Motor neuron (in vitro differentiated cells): ENCODE measurements at regions not wholly inside any gene's neighbourhood (a gene's known extent, or its start where the extent isn't known, plus 50 kb on each side); places are given as distances from the start of the nearest gene placed in this dataset.
"Not testable (repeated sequence)": the region's sequence is repeated elsewhere in the genome, so short reads cannot be mapped to it uniquely, and the experiment has no call there.

Source experiments
- ATAC-seq, 8 experiments: fragments of 200-7000 bp; cut with Tn5 transposase; replicated peaks in 6 of 8; 2 replicates each; pipeline ENCODE4 v1.8.0; 2021; ENCODE audit warnings: mild to moderate bottlenecking in 8 of 8, moderate library complexity in 8 of 8
- H3K27ac ChIP-seq, 2 donors: fragments of 250-450 bp; sonication (Bioruptor Pico); 2 replicates each; pipeline ENCODE4 v1.9.0; 2021; ENCODE audit warnings: antibody characterized with exemption in 2 of 2, mild to moderate bottlenecking in 2 of 2, moderate library complexity in 1 of 2
- H3K4me1 ChIP-seq, 2 donors: fragments of 250-450 bp; sonication (Bioruptor Pico); replicated peaks in 1 of 2; 2 replicates each; pipeline ENCODE4 v1.6.1; 2021; ENCODE audit warnings: antibody characterized with exemption in 2 of 2, mild to moderate bottlenecking in 2 of 2, moderate library complexity in 1 of 2
- H3K4me3 ChIP-seq, 5 donors: fragments of 250-450 bp; sonication (Bioruptor Pico); 2 replicates each; pipeline ENCODE4 v1.9.0; 2021; ENCODE audit warnings: antibody characterized with exemption in 5 of 5, mild to moderate bottlenecking in 5 of 5, moderate library complexity in 4 of 5
- WGBS, 10 experiments: fragments of 450-650 bp; shearing (Covaris generic); methylation state at CpG; one replicate each; pipeline ENCODE4 v1.0.0; 2022; 5-methylcytosine and 5-hydroxymethylcytosine counted together
- in situ Hi-C, 9 experiments: fragments of 400-800 bp; cut with MboI; loops; one replicate each; pipeline ENCODE4 v1.15.0; 2021; ENCODE audit warnings: low sequenced_read_pairs in 9 of 9, low pct_unique_long_range_greater_than_20kb in 2 of 9; ENCODE audit not compliant: unreplicated experiment in 9 of 9

GRCh38 chr9:85108746-85109145 is 439.2 kb downstream of the NTRK2 start:
- Histone ChIP-seq H3K27ac (no peak overlapping the region), H3K4me3 (no peak overlapping the region), H3K4me1 (peaks cover 0 to 3% of the 10 kb centered on the region in 2 donors)
- peak in 4 of 8 experiments; percentile 42 to 99 (median 56) for ATAC-seq
- in situ Hi-C loops = no loop called here

- no peak for ATAC-seq
- Histone ChIP-seq H3K4me1 (peaks cover 0 to 3% of the 10 kb centered on the region in 2 donors), H3K27ac (no peak overlapping the region), H3K4me3 (no peak overlapping the region)
- in situ Hi-C loops = no loop called here
- 40 to 100% (median 83%) methylated on average over 1 to 6 of the region's 6 CpGs; no CpG with 5 or more reads in 1 of the 10 experiments for WGBS, 10 experiments
These were observed 438.7 kb downstream of the NTRK2 start for GRCh38 chr9:85108229-85108628.

DNA sequence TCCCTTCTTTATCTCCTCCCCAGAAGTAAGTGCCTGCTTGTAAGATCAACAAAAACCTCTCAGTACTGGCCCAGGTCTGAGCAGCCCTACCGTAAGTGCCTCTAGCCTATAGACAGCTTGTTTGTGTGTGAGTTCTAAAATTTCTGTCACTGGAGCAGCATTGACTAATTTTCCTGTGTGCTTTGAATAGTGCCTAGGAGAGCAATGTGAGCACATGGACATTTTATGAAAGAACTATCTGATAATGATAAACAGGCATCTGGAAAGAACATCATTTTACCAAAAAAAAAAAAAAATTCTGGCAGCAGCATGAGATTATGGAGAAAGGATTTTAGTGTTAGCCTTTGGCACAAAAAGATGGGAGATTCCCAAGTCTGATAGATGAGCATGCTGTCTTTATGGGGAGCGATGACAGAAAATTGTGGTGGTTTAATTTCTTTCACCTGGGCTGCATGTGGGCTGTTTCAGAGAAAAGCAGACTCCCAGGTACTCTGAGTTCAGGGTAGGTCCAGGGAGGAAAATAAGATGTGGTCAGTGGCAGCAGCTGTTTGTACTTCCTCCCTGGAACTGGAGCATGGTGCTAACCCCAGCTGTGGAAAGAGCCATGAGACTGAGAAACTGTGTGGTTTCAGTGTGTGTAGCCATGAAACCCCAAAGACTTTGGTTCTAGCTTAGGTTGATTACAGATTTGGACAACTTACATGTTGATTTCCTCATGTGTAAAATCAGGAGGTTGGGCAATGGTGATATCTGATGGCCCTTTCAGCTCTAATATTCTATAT is 419.9 kb downstream of the NTRK2 start:
- Histone ChIP-seq H3K27ac (no peak overlapping the region), H3K4me1 (no peaks in the 10 kb centered on the region), H3K4me3 (no peak overlapping the region)
- 0 to 100% (median 82%) methylated on average over 1 to 2 of the region's 2 CpGs; no CpG with 5 or more reads in 4 of the 10 experiments for WGBS, 10 experiments
- in situ Hi-C loops = no loop called here
- ATAC-seq = no peak

- ATAC-seq = no peak
- Histone ChIP-seq H3K4me1 (peaks cover 5 to 7% of the 10 kb centered on the region in 2 donors), H3K4me3 (no peak overlapping the region), H3K27ac (no peak overlapping the region)
- WGBS, 10 experiments = 57 to 100% (median 85%) methylated on average over 1 to 3 of the region's 3 CpGs; no CpG with 5 or more reads in 1 of the 10 experiments
- in situ Hi-C loops = no loop called here
These were observed 412.4 kb downstream of the NTRK2 start for GRCh38 chr9:85081963-85082362.

DNA sequence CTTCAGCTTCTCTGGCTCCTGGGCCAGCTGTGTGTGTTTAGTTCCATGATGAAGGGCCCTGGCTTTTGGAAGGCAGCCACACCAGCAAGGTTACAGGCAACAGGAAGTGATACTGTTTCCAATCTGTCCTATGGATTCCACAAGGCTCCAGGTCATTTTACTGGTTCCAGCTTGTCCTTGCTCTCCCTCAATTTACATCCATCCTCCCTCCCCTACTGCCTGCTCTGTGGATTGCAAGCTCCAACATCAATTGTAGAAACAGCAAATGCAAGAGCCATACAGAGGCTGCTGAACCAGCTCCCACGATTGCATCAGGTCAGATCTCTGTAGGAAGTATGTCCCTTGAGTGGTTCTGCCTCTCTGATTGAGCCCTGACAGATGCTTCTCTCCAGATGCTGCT is 409.8 kb downstream of the NTRK2 start:
- peak in 3 of 8 experiments; percentile 46 to 60 (median 54) for ATAC-seq
- in situ Hi-C loops = no loop called here
- no peak overlapping the region for H3K4me3 ChIP-seq
- WGBS, 10 experiments = 0 to 67% methylated on average over 1 of the region's 1 CpG; no CpG with 5 or more reads in 8 of the 10 experiments
- peaks cover 5 to 7% of the 10 kb centered on the region in 2 donors for H3K4me1 ChIP-seq
- H3K27ac ChIP-seq = no peak overlapping the region

DNA sequence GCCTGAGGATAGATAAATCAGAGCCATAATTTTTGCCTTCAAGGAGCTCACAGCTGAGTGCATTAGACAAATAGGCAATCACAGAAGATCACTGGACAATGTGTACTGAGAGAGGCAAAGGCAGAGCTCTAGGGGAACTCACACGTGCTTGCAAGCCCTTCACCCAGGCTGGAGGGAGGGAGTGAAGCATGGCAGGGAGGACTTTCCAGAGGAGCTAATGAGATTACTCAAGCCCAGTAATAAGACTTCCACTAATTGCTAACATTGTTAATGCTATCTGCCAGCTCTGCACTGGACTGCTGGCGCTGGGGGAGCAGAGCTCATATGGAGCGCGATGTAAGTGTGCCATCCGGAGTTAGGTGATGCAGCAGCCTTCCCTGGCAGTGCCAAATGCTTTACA is 408.4 kb downstream of the NTRK2 start:
- ATAC-seq = peak in 5 of 8 experiments; percentile 59 to 89 (median 69)
- H3K27ac ChIP-seq = no peak overlapping the region
- 40 to 96% (median 83%) methylated on average over 2 to 4 of the region's 5 CpGs; no CpG with 5 or more reads in 4 of the 10 experiments for WGBS, 10 experiments
- H3K4me1 ChIP-seq = peaks cover 5 to 7% of the 10 kb centered on the region in 2 donors
- in situ Hi-C loops = no loop called here
- H3K4me3 ChIP-seq = no peak overlapping the region

DNA sequence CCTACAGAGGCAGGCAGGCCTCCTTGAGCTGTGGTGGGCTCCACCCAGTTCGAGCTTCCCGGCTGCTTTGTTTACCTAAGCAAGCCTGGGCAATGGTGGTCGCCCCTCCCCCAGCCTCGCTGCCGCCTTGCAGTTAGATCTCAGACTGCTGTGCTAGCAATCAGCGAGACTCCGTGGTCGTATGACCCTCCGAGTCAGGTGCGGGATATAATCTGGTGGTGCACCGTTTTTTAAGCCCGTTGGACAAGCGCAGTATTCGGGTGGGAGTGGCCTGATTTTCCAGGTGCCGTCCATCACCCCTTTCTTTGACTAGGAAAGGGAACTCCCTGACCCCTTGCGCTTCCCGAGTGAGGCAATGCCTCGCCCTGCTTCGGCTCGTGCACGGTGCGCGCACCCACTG is 407.6 kb downstream of the NTRK2 start:
- no CpG with 5 or more reads among the region's 23 CpGs for WGBS, 10 experiments
- H3K4me3 ChIP-seq, in situ Hi-C loops, ATAC-seq, H3K27ac ChIP-seq, H3K4me1 ChIP-seq: not testable (repeated sequence)
